SK-N-SH (cell line): ENCODE measurements at regions not wholly inside any gene's neighbourhood (a gene's known extent, or its start where the extent isn't known, plus 50 kb on each side); places are given as distances from the start of the nearest gene placed in this dataset.
"Not testable (repeated sequence)": the region's sequence is repeated elsewhere in the genome, so short reads cannot be mapped to it uniquely, and the experiment has no call there.

Source experiments
- CTCF ChIA-PET: fragments of 300-600, 350-600 bp; formaldehyde crosslinking; extraction: SDS; loops from one replicate; lab custom pipeline; 2021; lab: Yijun Ruan, JAX
- POLR2A ChIA-PET: fragments of 350-600 bp; sonication (Branson Sonifier 250); formaldehyde crosslinking; extraction: SDS; loops from one replicate; lab custom pipeline; 2020; ENCODE audit warnings: antibody characterized with exemption, inconsistent platforms; lab: Yijun Ruan, JAX
- DNase-seq: peaks from one replicate; pipeline ENCODE4 v3.0.0; 2012
- H2AFZ ChIP-seq: fragments of 200-600 bp; sonication (generic); 2 replicates; pipeline ENCODE4 v1.8.1; 2016; ENCODE audit warnings: antibody characterized with exemption, mild to moderate bottlenecking, low read depth
- H3F3A ChIP-seq: fragments of 200-600 bp; sonication (generic); replicated peaks from 2 replicates; pipeline ENCODE3; 2016; ENCODE audit warnings: antibody characterized with exemption, mild to moderate bottlenecking; ENCODE audit not compliant: insufficient read depth
- H3K27ac ChIP-seq, 2 experiments: fragments of 200-500 bp in 1 of 2; fragments of 200-600 bp in 1 of 2; sonication (Bioruptor generic) in 1 of 2; sonication (generic), shearing (Covaris generic) in 1 of 2; 2 replicates each; pipeline versions ENCODE4 v1.5.1 to v1.6.1; 2014 to 2016; ENCODE audit warnings: low read depth in 2 of 2, inconsistent platforms in 1 of 2, low read length in 1 of 2, mild to moderate bottlenecking in 1 of 2, mixed read lengths in 1 of 2
- H3K27me3 ChIP-seq: fragments of 200-600 bp; sonication (generic), shearing (Covaris generic); 2 replicates; pipeline ENCODE4 v1.6.1; 2016; ENCODE audit warnings: mixed run types; ENCODE audit not compliant: insufficient read depth
- H3K36me3 ChIP-seq, 2 experiments: fragments of 200-500 bp in 1 of 2; fragments of 200-600 bp in 1 of 2; sonication (Bioruptor generic) in 1 of 2; sonication (generic) in 1 of 2; replicated peaks in 1 of 2; 2 replicates each; pipeline versions ENCODE3 to v1.5.1; 2014 to 2016; ENCODE audit warnings: low read length in 1 of 2, mild to moderate bottlenecking in 1 of 2; ENCODE audit not compliant: insufficient read depth in 2 of 2, control insufficient read depth in 1 of 2
- H3K4me1 ChIP-seq, 2 experiments: fragments of 200-500 bp in 1 of 2; fragments of 200-600 bp in 1 of 2; sonication (Bioruptor generic) in 1 of 2; sonication (generic), shearing (Covaris generic) in 1 of 2; 2 replicates each; pipeline versions ENCODE4 v1.5.1 to v1.6.1; 2014 to 2016; ENCODE audit warnings: low read depth in 1 of 2, low read length in 1 of 2, mixed run types in 1 of 2; ENCODE audit not compliant: insufficient read depth in 2 of 2, control insufficient read depth in 1 of 2
- H3K4me2 ChIP-seq: fragments of 200-600 bp; sonication (generic), shearing (Covaris generic); 2 replicates; pipeline ENCODE4 v1.6.1; 2017; ENCODE audit warnings: mixed run types
- H3K4me3 ChIP-seq, 2 experiments: fragments of 200-500 bp in 1 of 2; fragments of 200-600 bp in 1 of 2; sonication (Bioruptor generic) in 1 of 2; sonication (generic), shearing (Covaris generic) in 1 of 2; 2 replicates each; pipeline versions ENCODE4 v1.5.1 to v1.8.1; 2014 to 2016; ENCODE audit warnings: low read depth in 2 of 2, inconsistent platforms in 1 of 2, low read length in 1 of 2, mild to moderate bottlenecking in 1 of 2, mixed read lengths in 1 of 2, moderate library complexity in 1 of 2
- H3K79me2 ChIP-seq: fragments of 200-600 bp; sonication (generic); 2 replicates; pipeline ENCODE4 v1.8.1; 2017; ENCODE audit warnings: mild to moderate bottlenecking; ENCODE audit not compliant: insufficient read depth
- H3K9ac ChIP-seq: fragments of 200-600 bp; sonication (generic); 2 replicates; pipeline ENCODE4 v1.6.1; 2017; ENCODE audit warnings: mixed run types
- H3K9me2 ChIP-seq: fragments of 200-600 bp; sonication (generic); 2 replicates; pipeline ENCODE4 v1.6.1; 2017; ENCODE audit warnings: mixed run types
- H3K9me3 ChIP-seq: fragments of 200-600 bp; sonication (generic); 2 replicates; pipeline ENCODE4 v1.6.1; 2017; ENCODE audit warnings: mixed run types, mild to moderate bottlenecking, moderate library complexity
- H4K20me1 ChIP-seq: fragments of 200-600 bp; sonication (generic); 2 replicates; pipeline ENCODE4 v1.6.1; 2017; ENCODE audit warnings: mild to moderate bottlenecking, mixed run types; ENCODE audit not compliant: insufficient read depth
- CHD2 ChIP-seq: fragments of 150-350 bp; IDR thresholded peaks from 2 replicates; pipeline ENCODE4 v1.6.1; 2018; ENCODE audit warnings: low read length; ENCODE audit not compliant: partially characterized antibody
- EZH2phosphoT487 ChIP-seq: fragments of 200-600 bp; sonication (generic); IDR thresholded peaks from 2 replicates; pipeline ENCODE4 v1.6.1; 2017; ENCODE audit warnings: low read depth, mixed run types, mild to moderate bottlenecking, antibody characterized with exemption, moderate library complexity, borderline replicate concordance
- JUND ChIP-seq: IDR thresholded peaks from 2 replicates; pipeline ENCODE4 v1.4.0; 2012
- NRF1 ChIP-seq: IDR thresholded peaks from 2 replicates; pipeline ENCODE4 v1.6.1; 2012; ENCODE audit warnings: low read depth, mild to moderate bottlenecking, low read length
- POLR2AphosphoS5 ChIP-seq: IDR thresholded peaks from 2 replicates; pipeline ENCODE4 v1.6.1; 2012; ENCODE audit warnings: low read depth, low read length
- RCOR1 ChIP-seq: fragments of 150-350 bp; IDR thresholded peaks from 2 replicates; pipeline ENCODE4 v1.6.1; 2017; ENCODE audit warnings: antibody characterized with exemption, low read length
- RFX5 ChIP-seq: IDR thresholded peaks from 2 replicates; pipeline ENCODE4 v1.6.1; 2012; ENCODE audit warnings: mild to moderate bottlenecking, improper control_type of control experiment, low read length
- SIN3A ChIP-seq: IDR thresholded peaks from 2 replicates; pipeline ENCODE4 v1.6.1; 2012; ENCODE audit warnings: low read depth, mild to moderate bottlenecking, low read length, moderate library complexity, borderline replicate concordance
- SMC3 ChIP-seq: IDR thresholded peaks from 2 replicates; pipeline ENCODE4 v1.6.1; 2012; ENCODE audit warnings: low read depth, low read length, improper control_type of control experiment
- WGBS: methylation state at CpG from one replicate; pipeline ENCODE4 v1.1.6; 2017; ENCODE audit warnings: low lambda C conversion rate; 5-methylcytosine and 5-hydroxymethylcytosine counted together
- TF ChIP-seq, protein P1 (sequence below): IDR thresholded peaks from 2 replicates; pipeline ENCODE4 v1.4.0; 2012; ENCODE audit warnings: low read depth, borderline replicate concordance
- TF ChIP-seq, protein P2 (sequence below): fragments of 150-350 bp; IDR thresholded peaks from 2 replicates; pipeline ENCODE4 v1.6.1; 2016; ENCODE audit warnings: mild to moderate bottlenecking, low read depth, low read length

DNA sequence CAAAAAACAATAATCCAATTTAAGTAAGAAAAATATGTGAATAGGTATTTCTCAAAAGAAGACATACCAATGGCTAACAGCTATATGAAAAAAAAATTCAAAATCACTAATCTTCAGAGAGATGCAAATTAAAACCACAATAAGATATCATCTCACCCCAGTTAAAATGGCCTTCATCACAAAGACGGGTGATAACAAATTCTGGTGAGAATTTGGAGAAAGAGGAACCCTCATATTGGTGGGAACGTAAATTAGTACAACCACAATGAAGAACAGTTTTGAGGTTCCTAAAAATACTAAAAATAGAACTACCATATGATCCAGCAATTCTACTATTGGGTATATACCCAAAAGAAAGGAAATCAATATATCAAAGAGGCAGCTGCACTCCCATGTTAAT lies 94.3 kb downstream of the TMEM167A start:
- Histone ChIP-seq H3K27me3 (no peaks in the 10 kb centered on the region), H3K4me3 (no peak overlapping the region), H3K9ac (no peak overlapping the region), H2AFZ (no peak overlapping the region), H3K9me3 (no peaks in the 10 kb centered on the region), H3K4me1 (peaks cover 0 to 3% of the 10 kb centered on the region in 2 experiments; a peak in 1 of 4 replicates), H3F3A (no peaks in the 10 kb centered on the region), H3K27ac (no peak overlapping the region), H3K4me2 (no peak overlapping the region), H3K9me2 (no peaks in the 10 kb centered on the region), H3K79me2 (no peaks in the 10 kb centered on the region), H3K36me3 (no peaks in the 10 kb centered on the region), H4K20me1 (no peaks in the 10 kb centered on the region)
- ChIA-PET CTCF (interaction anchor here (1.2 kb wide), 1 partner anchor 491 kb away, joined by 4 read pairs; no protein-coding TSS in a partner anchor), POLR2A (no interaction called here)
- TF ChIP-seq POLR2AphosphoS5 (no peak), RCOR1 (no peak), EZH2phosphoT487 (no peak), SIN3A (no peak), CHD2 (no peak)
- TF ChIP-seq, protein P1, sequence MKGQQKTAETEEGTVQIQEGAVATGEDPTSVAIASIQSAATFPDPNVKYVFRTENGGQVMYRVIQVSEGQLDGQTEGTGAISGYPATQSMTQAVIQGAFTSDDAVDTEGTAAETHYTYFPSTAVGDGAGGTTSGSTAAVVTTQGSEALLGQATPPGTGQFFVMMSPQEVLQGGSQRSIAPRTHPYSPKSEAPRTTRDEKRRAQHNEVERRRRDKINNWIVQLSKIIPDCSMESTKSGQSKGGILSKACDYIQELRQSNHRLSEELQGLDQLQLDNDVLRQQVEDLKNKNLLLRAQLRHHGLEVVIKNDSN = no peak
- no peak for DNase-seq
- WGBS = 77% methylated on average over 2 of the region's 2 CpGs

DNA sequence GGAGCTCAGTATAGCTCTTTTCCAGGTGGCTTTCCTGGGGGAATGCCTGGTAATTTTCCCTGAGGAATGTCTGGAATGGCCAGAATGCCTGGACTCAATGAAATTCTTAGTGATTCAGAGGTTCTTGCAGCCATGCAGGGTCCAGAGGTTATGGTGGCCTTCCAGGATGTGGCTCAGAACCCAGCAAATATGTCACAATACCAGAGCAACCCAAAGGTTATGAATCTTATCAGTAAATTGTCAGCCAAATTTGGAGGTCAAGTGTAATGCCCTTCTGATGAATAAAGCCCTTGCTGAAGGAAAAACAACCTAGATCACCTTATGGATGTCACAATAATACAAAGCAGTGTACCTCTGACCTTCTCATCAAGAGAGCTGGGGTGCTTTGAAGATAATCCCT lies 100.3 kb downstream of the TMEM167A start:
- H3K4me1 ChIP-seq, H3K27me3 ChIP-seq, H3K4me3 ChIP-seq, DNase-seq, H4K20me1 ChIP-seq, H3K9ac ChIP-seq, CTCF ChIA-PET, H2AFZ ChIP-seq, POLR2A ChIA-PET, H3K36me3 ChIP-seq, H3K9me2 ChIP-seq, H3K9me3 ChIP-seq, H3F3A ChIP-seq, H3K4me2 ChIP-seq, H3K79me2 ChIP-seq, H3K27ac ChIP-seq: not testable (repeated sequence)

DNA sequence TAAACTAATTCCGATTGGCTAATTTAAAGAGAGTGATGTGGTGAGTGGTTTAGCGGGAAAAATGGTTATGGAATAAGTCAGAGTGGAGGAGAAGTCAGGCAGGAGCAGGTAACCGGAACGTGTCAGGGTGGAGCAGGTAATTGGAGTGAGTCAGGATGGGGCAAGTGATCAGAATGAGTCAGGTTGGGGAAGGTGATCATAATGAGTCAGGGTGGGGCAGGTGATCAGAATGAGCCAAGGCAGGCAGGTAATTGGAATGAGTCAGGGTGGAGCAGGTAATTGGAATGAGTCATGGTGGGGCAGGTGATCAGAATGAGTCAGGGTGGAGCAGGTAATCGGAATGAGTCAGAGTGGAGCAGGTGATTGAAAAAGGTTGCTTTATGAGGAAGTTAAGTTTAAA lies 101.4 kb downstream of the TMEM167A start:
- WGBS = 71% methylated on average over 5 of the region's 5 CpGs
- H4K20me1 ChIP-seq = no peaks in the 10 kb centered on the region
- no peaks in the 10 kb centered on the region for H3F3A ChIP-seq
- H2AFZ ChIP-seq = no peak overlapping the region
- H3K27me3 ChIP-seq = no peaks in the 10 kb centered on the region
- no peaks in the 10 kb centered on the region for H3K9me3 ChIP-seq
- no peak overlapping the region for H3K4me3 ChIP-seq
- H3K79me2 ChIP-seq = no peaks in the 10 kb centered on the region
- H3K4me2 ChIP-seq = no peak overlapping the region
- ChIA-PET CTCF (no interaction called here), POLR2A (no interaction called here)
- H3K36me3 ChIP-seq = no peaks in the 10 kb centered on the region
- TF ChIP-seq SMC3 (no peak), JUND (no peak), RFX5 (no peak), NRF1 (no peak)
- TF ChIP-seq, protein P2, sequence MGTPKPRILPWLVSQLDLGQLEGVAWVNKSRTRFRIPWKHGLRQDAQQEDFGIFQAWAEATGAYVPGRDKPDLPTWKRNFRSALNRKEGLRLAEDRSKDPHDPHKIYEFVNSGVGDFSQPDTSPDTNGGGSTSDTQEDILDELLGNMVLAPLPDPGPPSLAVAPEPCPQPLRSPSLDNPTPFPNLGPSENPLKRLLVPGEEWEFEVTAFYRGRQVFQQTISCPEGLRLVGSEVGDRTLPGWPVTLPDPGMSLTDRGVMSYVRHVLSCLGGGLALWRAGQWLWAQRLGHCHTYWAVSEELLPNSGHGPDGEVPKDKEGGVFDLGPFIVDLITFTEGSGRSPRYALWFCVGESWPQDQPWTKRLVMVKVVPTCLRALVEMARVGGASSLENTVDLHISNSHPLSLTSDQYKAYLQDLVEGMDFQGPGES = no peak
- H3K9ac ChIP-seq = no peak overlapping the region
- no peaks in the 10 kb centered on the region for H3K9me2 ChIP-seq
- no peak overlapping the region for H3K27ac ChIP-seq
- no peaks in the 10 kb centered on the region for H3K4me1 ChIP-seq
- no peak for DNase-seq
